T-helper 2 cell treated with Interferon-gamma antibody and Interleukin-4, amounts not matched to agents 5 μg/mL and 100 μg/mL, for 36 hours (primary cell): ENCODE measurements at regions not wholly inside any gene's neighbourhood (a gene's known extent, or its start where the extent isn't known, plus 50 kb on each side); places are given as distances from the start of the nearest gene placed in this dataset.

ENCODE experiments used
- DNase-seq: peaks from one replicate; pipeline ENCODE4 v3.0.0; 2021; ENCODE audit warnings: low spot score
- H3K27ac Mint-ChIP-seq: one replicate; pipeline ENCODE4 v1.8.0; 2021; ENCODE audit warnings: mild to moderate bottlenecking, mixed read lengths
- H3K27me3 Mint-ChIP-seq: one replicate; pipeline ENCODE4 v1.8.0; 2021; ENCODE audit warnings: low read depth, mixed read lengths
- H3K36me3 Mint-ChIP-seq: one replicate; pipeline ENCODE4 v1.8.0; 2021; ENCODE audit warnings: low read depth, mixed read lengths
- H3K4me1 Mint-ChIP-seq: one replicate; pipeline ENCODE4 v1.8.0; 2021; ENCODE audit warnings: low read depth, mixed read lengths
- H3K4me3 Mint-ChIP-seq: one replicate; pipeline ENCODE4 v1.8.0; 2022; ENCODE audit warnings: mild to moderate bottlenecking, moderate library complexity, mixed read lengths
- H3K9me3 Mint-ChIP-seq: one replicate; pipeline ENCODE4 v1.8.0; 2021; ENCODE audit warnings: mixed read lengths

DNA sequence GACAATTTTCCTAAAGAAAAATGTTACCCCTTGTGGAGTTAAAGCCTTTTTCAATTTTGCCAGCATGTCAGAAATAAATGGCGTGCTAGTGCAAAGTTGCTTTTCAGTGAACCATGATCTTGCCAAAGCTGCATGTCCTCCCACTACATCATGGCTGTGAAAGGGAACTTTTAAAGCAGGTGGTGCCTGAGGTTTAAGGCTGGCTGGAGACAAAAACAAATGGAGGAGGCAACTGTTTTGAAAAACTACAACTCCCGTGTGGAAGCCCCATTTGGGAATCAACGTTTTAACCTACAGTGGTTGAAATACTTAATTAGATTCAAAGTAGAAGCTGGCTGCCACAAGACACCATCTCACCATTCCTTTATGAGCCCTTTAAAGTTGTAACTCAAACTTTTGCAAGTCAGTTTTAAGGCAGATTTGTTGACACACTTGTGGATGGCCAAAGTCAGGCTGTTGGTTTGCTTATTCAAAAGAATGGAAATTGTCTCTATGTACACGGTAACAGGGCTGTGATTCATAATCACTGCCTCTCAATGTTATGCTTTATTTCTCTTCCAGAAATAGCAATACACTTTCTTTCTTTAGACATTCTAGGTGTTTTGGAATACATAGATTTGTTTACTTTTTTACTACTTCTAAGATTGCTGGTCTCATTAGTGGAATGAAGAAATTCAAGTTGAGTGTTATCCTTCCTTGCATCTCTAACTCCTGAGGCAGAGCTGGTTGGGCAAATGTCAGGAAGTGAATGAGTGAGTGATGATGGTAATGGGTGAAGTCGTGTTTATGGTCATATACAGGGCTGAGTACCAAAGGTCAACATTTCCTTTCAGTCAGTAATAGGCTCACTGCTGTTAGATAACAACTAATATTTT lies 196.4 kb upstream of the GMDS start:
- Mint-ChIP-seq H3K4me1 (no peaks in the 10 kb centered on the region), H3K9me3 (no peaks in the 10 kb centered on the region), H3K27ac (no peak overlapping the region), H3K27me3 (peaks cover 16% of the 10 kb centered on the region), H3K4me3 (no peak overlapping the region), H3K36me3 (no peaks in the 10 kb centered on the region)
- DNase-seq, result no peak

DNA sequence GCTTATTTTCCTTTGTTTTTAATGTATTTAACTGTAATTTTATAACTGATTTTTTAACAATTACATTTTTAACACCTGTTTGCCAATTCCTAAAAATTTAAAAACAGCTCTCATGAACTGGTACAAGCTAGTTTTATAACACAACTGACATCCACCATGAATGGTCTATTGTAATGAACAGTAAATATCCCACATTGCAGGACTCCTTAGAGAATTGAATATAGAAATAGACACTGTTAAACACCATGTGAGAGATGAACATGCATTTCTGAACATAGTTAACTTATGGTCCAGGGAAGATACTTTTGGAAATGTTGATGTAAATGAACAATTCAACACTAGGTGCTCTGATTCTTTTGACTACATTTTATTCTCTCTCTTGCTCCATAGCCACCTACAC lies 195.1 kb upstream of the GMDS start:
- Mint-ChIP-seq H3K4me3 (no peak overlapping the region), H3K9me3 (no peaks in the 10 kb centered on the region), H3K4me1 (no peaks in the 10 kb centered on the region), H3K27ac (no peak overlapping the region), H3K27me3 (peaks cover 12% of the 10 kb centered on the region), H3K36me3 (no peaks in the 10 kb centered on the region)
- no peak for DNase-seq

DNA sequence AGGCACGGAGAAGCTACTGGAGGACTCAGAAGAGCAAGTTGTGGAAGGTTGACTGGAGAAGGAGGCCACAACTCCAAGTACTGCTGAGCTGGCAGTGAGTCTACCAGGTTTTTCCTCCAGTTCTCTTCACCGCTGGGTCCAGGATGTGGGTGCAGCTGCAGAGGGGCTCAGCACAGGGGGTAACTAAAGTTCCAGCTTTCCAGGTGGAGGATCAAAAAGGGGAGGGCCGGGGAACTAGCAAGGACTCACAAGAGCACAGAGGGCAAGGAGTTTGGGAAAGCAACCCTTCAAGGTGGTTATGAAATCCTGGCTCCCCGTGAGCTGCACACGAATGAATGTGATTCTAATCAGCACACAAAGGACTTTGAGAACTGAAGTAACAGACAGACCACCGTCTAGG lies 194.2 kb upstream of the GMDS start:
- H3K27ac Mint-ChIP-seq, result no peak overlapping the region
- peaks cover 9% of the 10 kb centered on the region for H3K27me3 Mint-ChIP-seq
- no peaks in the 10 kb centered on the region for H3K9me3 Mint-ChIP-seq
- no peaks in the 10 kb centered on the region for H3K4me1 Mint-ChIP-seq
- no peaks in the 10 kb centered on the region for H3K36me3 Mint-ChIP-seq
- H3K4me3 Mint-ChIP-seq, result no peak overlapping the region
- DNase-seq, result no peak

DNA sequence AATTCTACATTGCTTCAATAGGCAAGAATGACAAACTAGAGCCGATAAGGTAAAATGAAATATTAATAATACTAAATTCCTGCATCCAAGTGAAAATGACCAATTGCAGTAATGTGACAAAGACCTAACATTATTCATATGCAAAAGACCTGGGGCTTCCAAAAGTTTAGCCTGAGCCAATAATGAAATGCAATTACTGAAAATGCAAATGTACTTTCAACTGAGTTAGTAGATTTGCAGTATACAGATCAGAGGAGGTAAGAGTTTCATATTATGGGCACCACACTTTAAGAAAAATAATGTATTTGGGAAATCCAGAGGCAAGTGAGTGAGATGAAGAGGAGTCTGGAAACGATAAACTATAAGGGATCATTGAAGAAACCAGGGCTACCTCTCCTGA lies 193.7 kb upstream of the GMDS start:
- Mint-ChIP-seq H3K36me3 (no peaks in the 10 kb centered on the region), H3K27ac (no peak overlapping the region)

DNA sequence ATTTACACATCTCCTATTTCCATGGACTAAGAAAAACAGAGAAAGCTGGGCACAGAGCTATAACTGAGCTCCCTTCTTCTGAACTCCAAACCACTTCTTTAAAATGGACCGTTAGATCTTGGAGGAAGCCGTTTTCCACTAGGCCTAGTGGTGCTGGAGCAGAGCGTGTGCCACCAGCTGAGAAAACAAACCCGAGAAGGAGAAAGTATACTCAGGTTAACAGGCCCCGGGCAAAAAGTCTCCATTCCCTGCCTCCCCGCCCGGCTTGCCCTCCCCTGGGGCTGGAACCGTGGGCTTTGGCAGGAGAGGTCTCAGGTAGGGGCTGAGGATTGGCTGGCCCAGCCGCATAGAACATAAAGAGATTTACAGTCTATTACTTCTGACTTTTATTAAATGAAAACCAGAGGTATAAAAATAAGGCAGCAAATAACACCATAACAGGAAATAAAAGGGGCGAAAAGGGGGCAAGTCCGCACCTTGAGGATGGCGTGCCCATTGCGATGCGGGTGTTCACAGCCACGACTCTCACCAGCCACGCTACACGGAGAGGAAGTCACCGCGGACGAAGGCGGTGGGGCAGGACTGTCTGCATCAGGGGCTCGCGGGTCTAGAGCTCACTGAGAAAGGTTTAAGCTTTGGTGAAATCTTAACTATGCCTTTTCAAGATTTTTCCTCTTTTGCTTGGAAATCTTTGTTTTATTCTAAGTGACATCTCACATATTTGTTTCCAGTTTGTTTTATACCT lies 191.2 kb upstream of the GMDS start:
- Mint-ChIP-seq H3K27me3 (peaks cover 6% of the 10 kb centered on the region), H3K27ac (no peak overlapping the region), H3K4me3 (no peak overlapping the region), H3K4me1 (no peaks in the 10 kb centered on the region), H3K36me3 (no peaks in the 10 kb centered on the region), H3K9me3 (no peaks in the 10 kb centered on the region)
- DNase-seq, result no peak

More for the DNA sequence above, 193.7 kb upstream of the GMDS start:
- Mint-ChIP-seq H3K4me3 (no peak overlapping the region), H3K4me1 (no peaks in the 10 kb centered on the region), H3K9me3 (no peaks in the 10 kb centered on the region), H3K27me3 (peaks cover 9% of the 10 kb centered on the region)
- DNase-seq, result no peak

DNA sequence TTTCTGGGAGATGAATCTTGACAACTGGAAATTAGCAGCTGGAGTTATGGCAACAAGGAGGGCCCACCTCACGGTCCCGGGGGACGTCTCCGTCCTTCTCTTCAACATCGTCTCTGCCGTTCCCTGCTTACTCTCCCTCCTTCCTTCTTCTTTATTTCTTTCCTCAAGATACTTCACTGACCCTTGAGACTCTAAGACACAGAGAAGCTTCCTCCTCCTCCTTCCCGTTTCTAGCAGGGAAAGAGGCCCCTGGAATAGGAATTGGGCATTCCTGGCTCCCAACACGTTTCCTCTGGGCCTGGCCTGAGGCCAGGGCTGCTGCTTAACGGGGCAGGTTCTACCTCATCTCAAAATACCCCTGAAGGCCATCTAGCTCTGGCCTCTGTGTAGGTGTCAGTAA lies 189.9 kb upstream of the GMDS start:
- Mint-ChIP-seq H3K27ac (no peak overlapping the region), H3K4me1 (no peaks in the 10 kb centered on the region), H3K27me3 (no peaks in the 10 kb centered on the region), H3K36me3 (no peaks in the 10 kb centered on the region), H3K4me3 (no peak overlapping the region), H3K9me3 (no peaks in the 10 kb centered on the region)
- no peak for DNase-seq

DNA sequence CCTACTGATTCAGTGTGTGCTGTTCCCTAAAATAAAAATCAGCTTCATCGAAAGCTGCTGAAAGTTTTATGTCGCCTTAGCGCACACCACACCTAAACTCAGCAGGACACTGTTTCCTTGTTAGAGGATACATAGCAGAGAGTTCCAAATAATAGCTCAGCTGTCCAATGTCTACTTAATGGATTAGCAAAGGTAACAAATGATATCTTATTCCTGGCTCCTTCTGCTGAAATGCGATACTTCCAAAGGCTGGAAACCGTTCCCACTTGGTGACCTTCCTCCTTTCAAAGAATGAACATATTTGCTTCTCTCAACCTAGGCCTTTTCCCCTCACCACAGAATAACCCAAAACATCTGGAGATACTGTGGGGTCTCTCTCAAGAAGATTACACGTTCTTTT lies 189.5 kb upstream of the GMDS start:
- H3K27me3 Mint-ChIP-seq, result no peaks in the 10 kb centered on the region
- H3K9me3 Mint-ChIP-seq, result no peaks in the 10 kb centered on the region
- no peaks in the 10 kb centered on the region for H3K4me1 Mint-ChIP-seq
- DNase-seq, result no peak
- no peaks in the 10 kb centered on the region for H3K36me3 Mint-ChIP-seq
- H3K27ac Mint-ChIP-seq, result no peak overlapping the region
- H3K4me3 Mint-ChIP-seq, result no peak overlapping the region

DNA sequence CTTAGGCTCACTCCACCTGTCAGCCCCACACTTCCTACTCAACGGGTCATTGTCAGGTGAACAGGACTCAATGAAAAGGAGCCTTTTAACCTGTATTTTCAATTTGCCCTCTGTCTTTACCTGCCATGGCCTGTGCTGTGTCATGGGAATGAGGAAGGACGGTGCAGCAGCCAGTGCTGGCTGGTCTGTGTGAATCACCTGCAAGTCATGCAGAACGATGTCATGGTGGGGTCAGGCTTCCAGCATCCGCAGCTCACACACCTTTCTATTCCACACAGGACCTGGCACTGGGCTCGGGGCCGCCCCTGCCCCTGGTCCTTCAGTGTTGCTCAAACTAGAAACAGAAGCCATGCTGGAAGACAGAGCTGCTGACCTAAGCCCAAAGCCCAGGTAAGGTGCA lies 188.7 kb upstream of the GMDS start:
- H3K9me3 Mint-ChIP-seq, result no peaks in the 10 kb centered on the region
- H3K4me3 Mint-ChIP-seq, result no peak overlapping the region
- H3K27ac Mint-ChIP-seq, result no peak overlapping the region
- no peaks in the 10 kb centered on the region for H3K36me3 Mint-ChIP-seq
- H3K27me3 Mint-ChIP-seq, result no peaks in the 10 kb centered on the region
- no peaks in the 10 kb centered on the region for H3K4me1 Mint-ChIP-seq
- no peak for DNase-seq

DNA sequence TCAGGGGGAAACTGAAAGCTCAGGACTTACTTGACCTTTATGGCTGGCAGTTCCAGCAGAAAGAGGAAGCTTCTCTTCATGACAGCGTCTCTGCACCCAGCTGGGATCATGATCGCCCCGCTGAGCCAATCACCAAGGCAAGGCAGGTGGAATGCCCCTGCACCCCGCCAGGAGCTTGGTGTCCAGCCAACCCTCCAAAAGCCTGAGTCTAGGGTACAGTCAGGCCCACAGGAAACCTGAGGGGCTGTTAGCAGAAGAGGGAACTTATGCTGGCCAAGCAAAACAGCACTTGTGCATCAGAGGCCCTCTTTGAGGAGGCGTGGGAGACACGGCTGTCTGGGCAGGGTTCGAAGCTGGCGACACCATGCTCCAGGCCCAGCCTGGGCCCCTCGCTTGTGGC lies 188.3 kb upstream of the GMDS start:
- Mint-ChIP-seq H3K4me1 (no peaks in the 10 kb centered on the region), H3K9me3 (no peaks in the 10 kb centered on the region), H3K27ac (no peak overlapping the region), H3K27me3 (no peaks in the 10 kb centered on the region), H3K4me3 (no peak overlapping the region), H3K36me3 (no peaks in the 10 kb centered on the region)
- DNase-seq, result no peak

DNA sequence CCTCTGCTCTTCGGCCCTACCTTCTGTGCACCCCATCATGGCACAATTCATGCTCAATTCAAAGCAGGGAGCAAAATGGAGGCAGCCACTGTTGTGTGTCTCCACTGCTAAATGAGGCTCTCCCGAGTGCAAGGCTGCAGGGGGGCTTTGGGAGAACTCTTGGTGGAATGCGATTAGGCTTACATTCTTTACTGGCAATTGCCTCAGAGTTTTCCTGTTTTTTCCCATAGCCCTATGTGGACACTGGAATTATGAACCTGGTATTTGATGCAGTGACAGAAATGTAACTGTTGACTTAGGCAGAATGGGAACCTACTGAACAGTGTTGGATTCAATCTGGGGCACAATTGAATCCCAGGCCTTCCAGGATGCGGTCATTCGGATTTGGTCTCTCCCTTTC lies 187.9 kb upstream of the GMDS start:
- no peak overlapping the region for H3K27ac Mint-ChIP-seq
- no peaks in the 10 kb centered on the region for H3K4me1 Mint-ChIP-seq
- DNase-seq, result no peak
- no peak overlapping the region for H3K4me3 Mint-ChIP-seq
- no peaks in the 10 kb centered on the region for H3K27me3 Mint-ChIP-seq
- H3K9me3 Mint-ChIP-seq, result no peaks in the 10 kb centered on the region
- no peaks in the 10 kb centered on the region for H3K36me3 Mint-ChIP-seq

DNA sequence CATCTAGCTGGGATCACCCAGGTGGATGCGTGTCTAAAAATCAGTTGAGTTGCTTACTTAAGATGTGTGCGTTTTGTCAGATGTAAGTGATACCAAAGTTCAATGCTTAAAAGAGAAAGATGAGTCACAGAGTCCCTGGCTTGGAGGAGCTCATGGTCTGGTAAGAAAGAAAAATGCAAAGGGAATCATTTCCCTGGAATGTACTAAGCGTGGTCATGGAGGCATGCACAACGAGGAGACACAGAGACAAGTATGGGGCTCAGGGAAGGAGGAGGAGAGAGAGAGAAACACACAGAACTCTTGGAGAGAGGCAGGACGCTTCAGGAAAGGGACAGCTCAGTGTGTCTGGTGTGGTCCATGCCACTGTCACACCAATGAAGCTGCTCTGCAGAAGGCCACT lies 186.9 kb upstream of the GMDS start:
- Mint-ChIP-seq H3K36me3 (no peaks in the 10 kb centered on the region), H3K27ac (no peak overlapping the region), H3K27me3 (no peaks in the 10 kb centered on the region), H3K4me1 (no peaks in the 10 kb centered on the region), H3K9me3 (no peaks in the 10 kb centered on the region), H3K4me3 (no peak overlapping the region)
- no peak for DNase-seq

DNA sequence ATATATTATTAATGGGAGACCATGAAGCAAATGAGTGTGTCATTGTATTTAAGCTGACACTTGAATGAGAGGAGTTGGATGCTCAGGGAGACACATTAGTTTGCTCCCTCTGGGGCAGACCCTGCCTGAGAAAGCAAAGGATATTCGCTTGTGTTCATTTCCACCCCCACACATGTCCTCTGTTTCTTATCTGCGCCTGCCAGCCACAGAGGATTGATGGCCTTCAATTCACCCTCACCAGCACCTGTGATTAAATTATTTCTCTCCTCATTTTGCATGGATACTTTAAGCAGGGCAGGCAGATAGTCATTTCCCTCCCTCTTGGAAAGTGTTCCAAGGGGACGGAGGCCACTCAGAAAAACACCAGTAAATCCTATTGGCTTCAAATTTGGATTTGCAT lies 185.2 kb upstream of the GMDS start:
- Mint-ChIP-seq H3K27ac (no peak overlapping the region), H3K9me3 (no peaks in the 10 kb centered on the region)
- no peak for DNase-seq

DNA sequence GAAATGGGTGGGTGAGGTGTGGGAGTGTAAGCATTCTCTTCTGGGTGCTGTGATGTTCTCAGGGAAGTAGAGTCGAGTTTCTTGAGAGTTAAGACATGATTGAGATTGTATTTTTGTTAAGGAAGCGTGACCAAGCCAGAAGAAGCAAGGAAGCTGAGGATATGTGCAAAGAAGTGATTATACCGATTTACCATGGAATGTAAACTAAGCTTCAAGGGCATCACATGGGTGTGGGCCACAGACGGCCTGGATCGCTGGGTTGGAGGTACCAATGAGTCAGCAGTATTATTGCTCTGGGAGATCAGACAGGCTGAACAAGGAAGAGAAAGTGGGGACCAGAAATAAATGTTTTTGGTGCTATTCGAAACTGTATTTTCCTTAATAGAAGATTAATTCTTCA lies 184.1 kb upstream of the GMDS start:
- Mint-ChIP-seq H3K4me1 (no peaks in the 10 kb centered on the region), H3K27me3 (no peaks in the 10 kb centered on the region), H3K9me3 (no peaks in the 10 kb centered on the region), H3K36me3 (no peaks in the 10 kb centered on the region), H3K4me3 (no peak overlapping the region), H3K27ac (no peak overlapping the region)
- no peak for DNase-seq

More for the DNA sequence above, 185.2 kb upstream of the GMDS start:
- H3K27me3 Mint-ChIP-seq, result no peaks in the 10 kb centered on the region
- H3K36me3 Mint-ChIP-seq, result no peaks in the 10 kb centered on the region
- no peaks in the 10 kb centered on the region for H3K4me1 Mint-ChIP-seq
- no peak overlapping the region for H3K4me3 Mint-ChIP-seq

DNA sequence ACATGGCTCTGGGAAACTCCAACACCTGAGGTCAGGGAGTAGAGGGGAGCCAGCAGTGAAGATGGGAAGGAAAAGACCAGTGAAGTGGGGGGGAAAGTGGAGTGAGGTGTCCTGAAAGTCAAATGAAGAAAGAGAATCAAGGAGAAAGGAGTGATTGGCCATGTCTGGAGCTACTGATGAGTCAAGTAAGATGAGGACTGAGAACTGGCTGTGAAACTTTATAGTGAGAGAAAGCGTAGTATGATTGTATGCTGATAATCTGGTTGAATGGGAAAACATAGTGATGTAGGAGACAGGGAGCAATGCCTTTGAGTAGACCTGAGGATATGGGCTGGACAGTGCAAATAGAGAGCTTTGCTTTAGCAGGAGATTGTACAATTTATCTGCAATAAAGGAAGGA lies 183.6 kb upstream of the GMDS start:
- Mint-ChIP-seq H3K4me3 (no peak overlapping the region), H3K9me3 (no peaks in the 10 kb centered on the region), H3K4me1 (no peaks in the 10 kb centered on the region), H3K27ac (no peak overlapping the region), H3K27me3 (no peaks in the 10 kb centered on the region), H3K36me3 (no peaks in the 10 kb centered on the region)
- no peak for DNase-seq
